Keratinocyte (primary cell): ENCODE measurements at regions not wholly inside any gene's neighbourhood (a gene's known extent, or its start where the extent isn't known, plus 50 kb on each side); places are given as distances from the start of the nearest gene placed in this dataset.
"Not testable (repeated sequence)": the region's sequence is repeated elsewhere in the genome, so short reads cannot be mapped to it uniquely, and the experiment has no call there.

Experiments used
- DNase-seq: peaks from one replicate; pipeline ENCODE4 v3.0.0-alpha.2; 2011; ENCODE audit warnings: low read depth, missing footprints, low spot score
- FAIRE-seq: peaks from 2 replicates; lab custom pipeline; 2011; peaks lifted over from hg19 to GRCh38; lab: Jason Lieb, UNC
- H2AFZ ChIP-seq: 2 replicates; pipeline ENCODE4 v1.6.0; 2012; ENCODE audit warnings: low read length, control low read depth, inconsistent platforms; ENCODE audit not compliant: control insufficient read depth
- H3K27ac ChIP-seq: 2 replicates; pipeline ENCODE4 v1.5.1; 2011; ENCODE audit warnings: low read length; ENCODE audit not compliant: control insufficient read depth, insufficient read depth
- H3K27me3 ChIP-seq: 3 replicates; pipeline ENCODE4 v1.6.0; 2011; ENCODE audit warnings: low read length; ENCODE audit not compliant: control insufficient read depth, insufficient read depth; ENCODE audit errors: extremely low read depth
- H3K36me3 ChIP-seq, 2 experiments: 2 replicates in 1 of 2; 3 replicates in 1 of 2; pipeline ENCODE4 v1.5.1; 2011; ENCODE audit warnings: low read length in 2 of 2, mild to moderate bottlenecking in 1 of 2; ENCODE audit not compliant: control insufficient read depth in 2 of 2, insufficient read depth in 2 of 2; ENCODE audit errors: extremely low read depth in 1 of 2
- H3K4me1 ChIP-seq: 3 replicates; pipeline ENCODE4 v1.5.1; 2011; ENCODE audit warnings: low read length; ENCODE audit not compliant: control insufficient read depth, insufficient read depth; ENCODE audit errors: extremely low read depth
- H3K4me2 ChIP-seq: 3 replicates; pipeline ENCODE4 v1.6.0; 2011; ENCODE audit warnings: low read depth, low read length; ENCODE audit not compliant: control insufficient read depth, insufficient read depth; ENCODE audit errors: extremely low read depth
- H3K4me3 ChIP-seq, 3 experiments: fragments of 200-600 bp in 1 of 3; sonication (generic) in 1 of 3; 2 replicates in 2 of 3; 3 replicates in 1 of 3; pipeline ENCODE4 v1.5.1; 2011 to 2016; ENCODE audit warnings: low read length in 3 of 3, mild to moderate bottlenecking in 3 of 3, control low read depth in 2 of 3, inconsistent platforms in 1 of 3, low read depth in 1 of 3, mixed read lengths in 1 of 3, mixed run types in 1 of 3, moderate library complexity in 1 of 3; ENCODE audit not compliant: control insufficient read depth in 2 of 3, insufficient read depth in 2 of 3; ENCODE audit errors: extremely low read depth in 1 of 3
- H3K79me2 ChIP-seq: 2 replicates; pipeline ENCODE4 v1.6.0; 2012; ENCODE audit warnings: low read length; ENCODE audit not compliant: control insufficient read depth, insufficient read depth
- H3K9ac ChIP-seq: 3 replicates; pipeline ENCODE4 v1.6.0; 2011; ENCODE audit warnings: low read length; ENCODE audit not compliant: control insufficient read depth, insufficient read depth; ENCODE audit errors: extremely low read depth
- H3K9me1 ChIP-seq: 3 replicates; pipeline ENCODE4 v1.6.0; 2011; ENCODE audit warnings: low read length; ENCODE audit not compliant: control insufficient read depth, insufficient read depth; ENCODE audit errors: extremely low read depth
- H3K9me3 ChIP-seq: 2 replicates; pipeline ENCODE4 v1.5.1; 2012; ENCODE audit warnings: low read depth, low read length; ENCODE audit not compliant: control insufficient read depth
- H4K20me1 ChIP-seq: 3 replicates; pipeline ENCODE4 v1.6.0; 2011; ENCODE audit warnings: low read length; ENCODE audit not compliant: control insufficient read depth, insufficient read depth; ENCODE audit errors: extremely low read depth
- CTCF ChIP-seq, 3 experiments: IDR thresholded peaks in 1 of 3; conservative IDR thresholded peaks in 1 of 3; optimal IDR thresholded peaks in 1 of 3; 2 replicates in 2 of 3; 3 replicates in 1 of 3; pipeline versions ENCODE3 to v1.5.1; 2011; ENCODE audit warnings: low read length in 3 of 3, mild to moderate bottlenecking in 3 of 3, moderate library complexity in 2 of 3, control low read depth in 1 of 3, inconsistent platforms in 1 of 3; ENCODE audit not compliant: insufficient read depth in 2 of 3; ENCODE audit errors: extremely low read depth in 1 of 3
- EZH2 ChIP-seq: IDR thresholded peaks from one replicate; pipeline ENCODE4 v1.6.1; 2012; ENCODE audit warnings: inconsistent platforms, mild to moderate bottlenecking, low read length, moderate library complexity
- dilution Hi-C: fragments of 300-500 bp; cut with MboI; formaldehyde crosslinking; loops from one replicate; pipeline ENCODE4 v1.7.0; 2020; ENCODE audit warnings: low sequenced_read_pairs; ENCODE audit not compliant: extremely low pct_ligation_motif_present

DNA sequence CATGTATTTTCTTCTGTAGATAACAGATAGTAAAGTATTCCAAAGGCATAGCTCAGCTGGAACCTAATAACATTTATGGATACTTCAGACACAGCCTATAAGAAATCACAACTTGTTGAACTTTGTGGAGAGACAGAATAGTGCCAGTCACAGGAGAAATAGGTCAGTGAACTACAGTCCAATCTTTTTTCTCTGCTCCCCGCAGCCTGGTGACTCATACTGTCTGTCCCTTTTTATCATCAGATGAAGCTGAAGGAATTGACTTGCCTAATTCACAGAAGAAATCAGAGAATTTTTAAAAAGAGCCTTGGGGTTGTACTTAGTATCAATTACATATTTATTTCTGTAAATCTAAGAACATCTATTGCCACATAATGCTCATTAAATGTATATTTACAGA is 222.3 kb downstream of the ALG10 start:
- H3K4me2 ChIP-seq: no peak overlapping the region
- no peak overlapping the region for H3K4me3 ChIP-seq
- H3K27me3 ChIP-seq: no peaks in the 10 kb centered on the region
- no peak for FAIRE-seq
- no peak for DNase-seq
- no peak overlapping the region for H3K9ac ChIP-seq
- H4K20me1 ChIP-seq: no peaks in the 10 kb centered on the region
- no peaks in the 10 kb centered on the region for H3K9me1 ChIP-seq
- no peaks in the 10 kb centered on the region for H3K4me1 ChIP-seq
- H3K9me3 ChIP-seq: no peaks in the 10 kb centered on the region
- no peak overlapping the region for H2AFZ ChIP-seq
- no peak overlapping the region for H3K27ac ChIP-seq
- dilution Hi-C loops: no loop called here
- TF ChIP-seq EZH2: no peak
- TF ChIP-seq CTCF (optimal IDR thresholded peaks at IDR 0.05 in 1 of 3, IDR thresholded peaks at IDR 0.05 in 1 of 3, conservative IDR thresholded peaks at IDR 0.05 in 1 of 3; ENCODE audit: extremely low read depth in 1 of 3, insufficient read depth in 2 of 3, low read length in 3 of 3): no peak
- no peaks in the 10 kb centered on the region for H3K79me2 ChIP-seq
- H3K36me3 ChIP-seq: no peaks in the 10 kb centered on the region

DNA sequence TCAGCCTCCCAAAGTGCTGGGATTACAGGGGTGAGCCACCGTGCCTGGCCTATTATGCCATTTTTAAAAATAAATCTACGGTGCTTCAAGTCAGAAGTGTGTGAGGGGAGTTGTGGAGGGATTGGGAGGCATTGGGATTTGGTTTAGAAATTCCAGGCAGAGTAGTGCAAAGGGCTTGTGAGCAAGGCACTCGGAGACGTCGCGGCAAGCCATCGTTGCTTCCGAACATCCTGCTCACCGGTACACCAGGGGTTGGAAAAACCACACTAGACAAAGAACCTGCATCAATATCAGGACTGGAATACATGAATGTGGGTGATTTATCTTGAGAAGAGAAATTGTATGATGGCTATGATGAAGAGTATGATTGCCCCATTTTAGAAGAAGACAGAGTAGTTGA is 227.0 kb downstream of the ALG10 start:
- no peak overlapping the region for H3K4me3 ChIP-seq
- TF ChIP-seq CTCF (optimal IDR thresholded peaks at IDR 0.05 in 1 of 3, IDR thresholded peaks at IDR 0.05 in 1 of 3, conservative IDR thresholded peaks at IDR 0.05 in 1 of 3; ENCODE audit: extremely low read depth in 1 of 3, insufficient read depth in 2 of 3, low read length in 3 of 3) (no peak), EZH2 (no peak)

DNA sequence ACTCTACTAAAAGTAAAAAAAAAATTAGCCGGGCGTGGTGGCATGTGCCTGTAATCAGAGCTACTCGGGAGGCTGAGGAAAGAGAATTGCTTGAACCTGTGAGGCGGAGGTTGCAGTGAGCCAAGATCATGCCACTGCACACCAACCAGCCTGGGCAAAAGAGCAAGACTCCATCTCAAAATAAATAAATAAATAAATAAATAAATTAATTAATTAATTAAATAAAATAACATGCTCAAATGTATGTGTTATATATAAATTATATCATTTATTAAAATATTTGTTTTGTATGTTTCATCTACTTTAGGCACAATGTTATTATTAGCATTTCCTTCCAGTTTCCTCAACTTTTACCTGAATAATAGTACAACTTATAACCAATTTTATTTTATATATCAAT is 229.6 kb downstream of the ALG10 start:
- H3K79me2 ChIP-seq, H3K27ac ChIP-seq, H3K4me1 ChIP-seq, H3K4me2 ChIP-seq, H2AFZ ChIP-seq, FAIRE-seq, H3K27me3 ChIP-seq, DNase-seq, H4K20me1 ChIP-seq, H3K9ac ChIP-seq, H3K4me3 ChIP-seq, H3K9me3 ChIP-seq, H3K36me3 ChIP-seq, H3K9me1 ChIP-seq, dilution Hi-C loops: not testable (repeated sequence)

More for the DNA sequence above, 227.0 kb downstream of the ALG10 start:
- Histone ChIP-seq H3K79me2 (no peaks in the 10 kb centered on the region), H3K9me1 (no peaks in the 10 kb centered on the region), H3K27me3 (no peaks in the 10 kb centered on the region), H3K4me2 (no peak overlapping the region), H3K9ac (no peak overlapping the region), H3K9me3 (no peaks in the 10 kb centered on the region), H4K20me1 (no peaks in the 10 kb centered on the region), H3K36me3 (no peaks in the 10 kb centered on the region), H3K27ac (no peak overlapping the region), H2AFZ (no peak overlapping the region), H3K4me1 (no peaks in the 10 kb centered on the region)
- dilution Hi-C loops: no loop called here
- no peak for FAIRE-seq
- DNase-seq: no peak
